Midbrain (tissue), 1 donor: ENCODE measurements at regions not wholly inside any gene's neighbourhood (a gene's known extent, or its start where the extent isn't known, plus 50 kb on each side); places are given as distances from the start of the nearest gene placed in this dataset.
A peak's percentile ranks its signal among the peaks of the same experiment; 100 is the strongest.

Experiments used
- DNase-seq: peaks from one replicate; lab custom pipeline; 2025; lab: John Stamatoyannopoulos, UW

GRCh38 chr2:47315475-47315874 is 53.6 kb upstream of the EPCAM start:
- DNase-seq, result no peak

GRCh38 chr2:47313728-47314127 is 55.4 kb upstream of the EPCAM start:
- no peak for DNase-seq

GRCh38 chr2:47313141-47313691 is 55.9 kb upstream of the EPCAM start:
- no peak for DNase-seq

- DNase-seq, result no peak
Measured at GRCh38 chr2:47312491-47312850, 56.6 kb upstream of the EPCAM start.

- DNase-seq, result no peak
Measured at GRCh38 chr2:47311764-47312490, 57.2 kb upstream of the EPCAM start.

- peak; percentile 94 for DNase-seq
Measured at GRCh38 chr2:47310801-47311560, 58.1 kb upstream of the EPCAM start.

- DNase-seq, result peak; percentile 88
Measured at GRCh38 chr2:47309952-47310800, 58.9 kb upstream of the EPCAM start.

GRCh38 chr2:47309472-47309951 is 59.6 kb upstream of the EPCAM start:
- peak; percentile 28 for DNase-seq

- peak; percentile 26 for DNase-seq
Measured at GRCh38 chr2:47307066-47307465, 62.0 kb upstream of the EPCAM start.

GRCh38 chr2:47304654-47305053 is 64.5 kb upstream of the EPCAM start:
- DNase-seq, result no peak

- no peak for DNase-seq
Measured at GRCh38 chr2:47303341-47304148, 65.6 kb upstream of the EPCAM start.

- no peak for DNase-seq
Measured at GRCh38 chr2:47302308-47302707, 66.8 kb upstream of the EPCAM start.

- DNase-seq, result no peak
Measured at GRCh38 chr2:47301731-47302130, 67.4 kb upstream of the EPCAM start.

GRCh38 chr2:47301277-47301618 is 67.9 kb upstream of the EPCAM start:
- no peak for DNase-seq

GRCh38 chr2:47300609-47301276 is 68.4 kb upstream of the EPCAM start:
- DNase-seq, result peak; percentile 42

- no peak for DNase-seq
Measured at GRCh38 chr2:47300081-47300480, 69.0 kb upstream of the EPCAM start.

- DNase-seq, result no peak
Measured at GRCh38 chr2:47299555-47299954, 69.6 kb upstream of the EPCAM start.

GRCh38 chr2:47298771-47299170 is 70.3 kb upstream of the EPCAM start:
- DNase-seq, result no peak

- no peak for DNase-seq
Measured at GRCh38 chr2:47297767-47298425, 71.2 kb upstream of the EPCAM start.

GRCh38 chr2:47295981-47296635 is 73.0 kb upstream of the EPCAM start:
- no peak for DNase-seq
